Karpas-422 (cell line): ENCODE measurements at regions not wholly inside any gene's neighbourhood (a gene's known extent, or its start where the extent isn't known, plus 50 kb on each side); places are given as distances from the start of the nearest gene placed in this dataset.

Experiments
- DNase-seq: peaks from one replicate; pipeline ENCODE4 v3.0.0-alpha.2; 2015
- H2AFZ ChIP-seq: fragments of 200-600 bp; sonication (generic); 2 replicates; pipeline ENCODE4 v1.6.1; 2014; ENCODE audit warnings: antibody characterized with exemption, low read length, mixed read lengths
- H3K27ac ChIP-seq: fragments of 200-600 bp; sonication (generic); 2 replicates; pipeline ENCODE4 v1.5.1; 2014; ENCODE audit warnings: mild to moderate bottlenecking, low read length, moderate library complexity
- H3K27me3 ChIP-seq: fragments of 200-600 bp; sonication (generic); 2 replicates; pipeline ENCODE4 v1.6.1; 2014; ENCODE audit warnings: low read length, mixed read lengths
- H3K36me3 ChIP-seq: fragments of 200-600 bp; sonication (generic); 2 replicates; pipeline ENCODE4 v1.6.1; 2014; ENCODE audit warnings: low read length, mixed read lengths; ENCODE audit not compliant: insufficient read depth
- H3K4me1 ChIP-seq: fragments of 200-600 bp; sonication (generic); 2 replicates; pipeline ENCODE4 v1.6.1; 2014; ENCODE audit warnings: mild to moderate bottlenecking, low read length, mixed read lengths
- H3K4me2 ChIP-seq: fragments of 200-600 bp; sonication (generic); 2 replicates; pipeline ENCODE4 v1.6.1; 2014; ENCODE audit warnings: low read length, low read depth, mild to moderate bottlenecking; ENCODE audit not compliant: poor library complexity, severe bottlenecking
- H3K4me3 ChIP-seq: fragments of 200-600 bp; sonication (generic); 2 replicates; pipeline ENCODE4 v1.5.1; 2014; ENCODE audit warnings: mild to moderate bottlenecking, antibody characterized with exemption, low read length, mixed read lengths
- H3K79me2 ChIP-seq: fragments of 200-600 bp; sonication (generic); 2 replicates; pipeline ENCODE4 v1.6.1; 2014; ENCODE audit warnings: mild to moderate bottlenecking, low read length, mixed read lengths
- H3K9ac ChIP-seq: fragments of 200-600 bp; sonication (generic); 2 replicates; pipeline ENCODE4 v1.6.0; 2014; ENCODE audit warnings: low read length
- H3K9me2 ChIP-seq: fragments of 200-600 bp; sonication (generic), shearing (Covaris generic); replicated peaks from 2 replicates; pipeline ENCODE4 v1.6.0; 2014; ENCODE audit warnings: mild to moderate bottlenecking, low read length, moderate library complexity; ENCODE audit not compliant: insufficient read depth
- H3K9me3 ChIP-seq: fragments of 300-700, 200-600 bp; sonication (generic); 2 replicates; pipeline ENCODE4 v1.6.1; 2014; ENCODE audit warnings: low read length, mixed read lengths
- H4K20me1 ChIP-seq: fragments of 200-600 bp; sonication (generic); 2 replicates; pipeline ENCODE4 v1.6.1; 2014; ENCODE audit warnings: mild to moderate bottlenecking, antibody characterized with exemption, low read length, low read depth; ENCODE audit not compliant: insufficient read depth

- H3K27ac ChIP-seq, result no peak overlapping the region
- DNase-seq, result no peak
- H3K9me3 ChIP-seq, result peaks cover 23% of the 10 kb centered on the region
- no peak overlapping the region for H2AFZ ChIP-seq
- H4K20me1 ChIP-seq, result no peaks in the 10 kb centered on the region
- no peak overlapping the region for H3K4me2 ChIP-seq
- H3K4me1 ChIP-seq, result no peaks in the 10 kb centered on the region
- no peaks in the 10 kb centered on the region for H3K9me2 ChIP-seq
- no peak overlapping the region for H3K4me3 ChIP-seq
- H3K36me3 ChIP-seq, result no peaks in the 10 kb centered on the region
- no peaks in the 10 kb centered on the region for H3K79me2 ChIP-seq
- no peak overlapping the region for H3K9ac ChIP-seq
- no peaks in the 10 kb centered on the region for H3K27me3 ChIP-seq
Observed at GRCh38 chr10:55870186-55870585, 490.9 kb downstream of the ZWINT start.

DNA sequence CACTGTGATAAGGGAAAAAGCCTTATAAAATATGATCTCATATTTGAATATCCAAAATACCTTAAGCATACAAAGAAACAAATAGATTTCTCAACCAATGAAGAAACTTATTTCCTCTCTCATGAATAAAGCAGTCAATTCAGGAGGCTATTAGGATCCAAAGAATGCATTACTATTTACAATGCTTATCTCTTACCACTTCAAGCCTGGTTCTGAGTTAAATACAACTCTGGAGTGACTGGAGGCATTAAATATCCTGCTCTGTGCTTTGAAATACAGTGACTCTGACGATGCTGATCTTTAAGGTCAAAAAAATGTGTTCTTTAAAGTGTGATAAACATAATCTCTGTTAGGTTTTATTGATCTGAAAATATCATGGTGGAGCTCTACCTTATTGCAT is 493.2 kb downstream of the ZWINT start:
- no peaks in the 10 kb centered on the region for H3K79me2 ChIP-seq
- no peak overlapping the region for H2AFZ ChIP-seq
- no peak overlapping the region for H3K27ac ChIP-seq
- H3K9ac ChIP-seq, result no peak overlapping the region
- H3K9me3 ChIP-seq, result peaks cover 13% of the 10 kb centered on the region
- no peaks in the 10 kb centered on the region for H3K36me3 ChIP-seq
- no peak overlapping the region for H3K4me2 ChIP-seq
- no peaks in the 10 kb centered on the region for H3K9me2 ChIP-seq
- H3K27me3 ChIP-seq, result no peaks in the 10 kb centered on the region
- H4K20me1 ChIP-seq, result no peaks in the 10 kb centered on the region
- no peak for DNase-seq
- H3K4me1 ChIP-seq, result no peaks in the 10 kb centered on the region
- H3K4me3 ChIP-seq, result no peak overlapping the region

GRCh38 chr10:55858730-55859129 is 502.3 kb downstream of the ZWINT start:
- no peaks in the 10 kb centered on the region for H4K20me1 ChIP-seq

DNA sequence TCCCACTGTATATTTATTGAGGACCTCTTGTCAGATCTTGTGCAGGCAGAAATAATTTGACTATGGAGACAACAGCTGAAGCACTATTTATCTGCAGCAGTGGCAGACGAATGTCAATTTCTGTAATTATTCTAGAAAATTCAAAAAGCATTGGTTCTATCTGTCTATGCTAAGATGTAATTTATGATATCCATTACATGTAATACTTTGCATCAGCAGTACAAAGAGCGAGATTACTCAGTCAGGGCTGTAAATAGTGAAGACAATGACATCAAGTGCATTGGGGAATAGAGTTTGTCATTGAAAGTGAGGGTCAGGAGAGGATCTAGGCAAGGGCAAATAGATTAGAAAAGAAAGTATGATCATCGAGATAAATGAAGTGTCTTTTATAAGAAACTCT is 508.2 kb downstream of the ZWINT start:
- Histone ChIP-seq H3K27me3 (no peaks in the 10 kb centered on the region), H3K4me3 (no peak overlapping the region), H3K79me2 (no peaks in the 10 kb centered on the region), H3K4me2 (no peak overlapping the region), H4K20me1 (no peaks in the 10 kb centered on the region), H3K4me1 (no peaks in the 10 kb centered on the region), H2AFZ (no peak overlapping the region), H3K9me2 (no peaks in the 10 kb centered on the region), H3K36me3 (no peaks in the 10 kb centered on the region), H3K27ac (no peak overlapping the region), H3K9me3 (peaks cover 37% of the 10 kb centered on the region), H3K9ac (no peak overlapping the region)
- DNase-seq, result no peak

More at GRCh38 chr10:55858730-55859129, 502.3 kb downstream of the ZWINT start:
- no peak overlapping the region for H3K27ac ChIP-seq
- H3K79me2 ChIP-seq, result no peaks in the 10 kb centered on the region
- no peaks in the 10 kb centered on the region for H3K4me1 ChIP-seq
- H3K9ac ChIP-seq, result no peak overlapping the region
- H2AFZ ChIP-seq, result no peak overlapping the region
- no peak for DNase-seq
- H3K36me3 ChIP-seq, result no peaks in the 10 kb centered on the region
- H3K9me3 ChIP-seq, result peaks cover 10% of the 10 kb centered on the region
- no peaks in the 10 kb centered on the region for H3K27me3 ChIP-seq
- no peak overlapping the region for H3K4me2 ChIP-seq
- no peak overlapping the region for H3K4me3 ChIP-seq
- H3K9me2 ChIP-seq, result no peaks in the 10 kb centered on the region

- Histone ChIP-seq H3K9ac (no peak overlapping the region), H3K27me3 (no peaks in the 10 kb centered on the region), H3K4me2 (no peak overlapping the region), H3K9me3 (peaks cover 20% of the 10 kb centered on the region), H3K9me2 (no peaks in the 10 kb centered on the region), H3K79me2 (no peaks in the 10 kb centered on the region), H3K27ac (no peak overlapping the region), H3K4me1 (no peaks in the 10 kb centered on the region), H3K36me3 (no peaks in the 10 kb centered on the region), H2AFZ (peak overlapping the region; percentile 9; the same call in 1 of the 2 replicates), H3K4me3 (no peak overlapping the region), H4K20me1 (no peaks in the 10 kb centered on the region)
- DNase-seq, result no peak
Observed at GRCh38 chr10:55837273-55837672, 523.8 kb downstream of the ZWINT start.

GRCh38 chr10:55822096-55822495 is 539.0 kb downstream of the ZWINT start:
- Histone ChIP-seq H2AFZ (no peak overlapping the region), H3K9ac (no peak overlapping the region), H3K4me2 (no peak overlapping the region), H3K36me3 (no peaks in the 10 kb centered on the region), H3K27me3 (no peaks in the 10 kb centered on the region), H3K27ac (no peak overlapping the region), H3K9me2 (no peaks in the 10 kb centered on the region), H3K4me3 (no peak overlapping the region), H3K9me3 (peaks cover 27% of the 10 kb centered on the region), H4K20me1 (no peaks in the 10 kb centered on the region), H3K79me2 (no peaks in the 10 kb centered on the region), H3K4me1 (no peaks in the 10 kb centered on the region)
- DNase-seq, result no peak

- Histone ChIP-seq H3K4me3 (no peak overlapping the region), H3K79me2 (no peaks in the 10 kb centered on the region), H3K9me3 (peaks cover 20% of the 10 kb centered on the region), H3K9ac (no peak overlapping the region), H4K20me1 (no peaks in the 10 kb centered on the region), H3K36me3 (no peaks in the 10 kb centered on the region), H3K9me2 (no peaks in the 10 kb centered on the region), H3K27ac (no peak overlapping the region), H3K4me2 (no peak overlapping the region), H3K4me1 (no peaks in the 10 kb centered on the region), H2AFZ (no peak overlapping the region), H3K27me3 (no peaks in the 10 kb centered on the region)
- no peak for DNase-seq
Observed at GRCh38 chr10:55820478-55820877, 540.6 kb downstream of the ZWINT start.

DNA sequence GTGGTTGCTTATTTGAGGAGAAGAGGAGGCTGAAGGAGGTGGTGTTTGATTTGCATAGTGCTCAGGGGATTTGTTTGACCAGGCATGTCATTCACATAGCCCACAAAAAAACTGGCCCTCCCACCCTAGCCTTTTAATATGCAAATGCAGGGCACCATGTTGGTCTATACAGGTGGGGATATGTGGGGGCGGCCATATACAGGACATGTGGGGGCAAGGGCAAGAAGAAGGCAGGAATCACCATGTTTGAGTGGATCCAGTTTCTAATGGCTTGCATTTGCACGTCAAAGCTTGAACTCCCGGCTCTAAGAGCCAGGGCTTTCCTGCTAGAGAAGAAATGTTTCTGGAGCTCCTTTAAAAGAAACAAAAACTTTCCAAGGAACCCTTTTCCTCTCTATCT is 541.0 kb downstream of the ZWINT start:
- H3K27me3 ChIP-seq, result no peaks in the 10 kb centered on the region
- no peak overlapping the region for H3K27ac ChIP-seq
- H3K79me2 ChIP-seq, result no peaks in the 10 kb centered on the region

More for the DNA sequence above, 541.0 kb downstream of the ZWINT start:
- Histone ChIP-seq H3K9ac (no peak overlapping the region), H3K4me2 (no peak overlapping the region), H3K36me3 (no peaks in the 10 kb centered on the region), H3K9me2 (no peaks in the 10 kb centered on the region), H3K4me3 (no peak overlapping the region), H3K9me3 (peaks cover 16% of the 10 kb centered on the region), H4K20me1 (no peaks in the 10 kb centered on the region), H3K4me1 (no peaks in the 10 kb centered on the region), H2AFZ (no peak overlapping the region)
- no peak for DNase-seq
